ENCODE measurements at regions not wholly inside any gene's neighbourhood (a gene's known extent, or its start where the extent isn't known, plus 50 kb on each side); places are given as distances from the start of the nearest gene placed in this dataset.

DNA sequence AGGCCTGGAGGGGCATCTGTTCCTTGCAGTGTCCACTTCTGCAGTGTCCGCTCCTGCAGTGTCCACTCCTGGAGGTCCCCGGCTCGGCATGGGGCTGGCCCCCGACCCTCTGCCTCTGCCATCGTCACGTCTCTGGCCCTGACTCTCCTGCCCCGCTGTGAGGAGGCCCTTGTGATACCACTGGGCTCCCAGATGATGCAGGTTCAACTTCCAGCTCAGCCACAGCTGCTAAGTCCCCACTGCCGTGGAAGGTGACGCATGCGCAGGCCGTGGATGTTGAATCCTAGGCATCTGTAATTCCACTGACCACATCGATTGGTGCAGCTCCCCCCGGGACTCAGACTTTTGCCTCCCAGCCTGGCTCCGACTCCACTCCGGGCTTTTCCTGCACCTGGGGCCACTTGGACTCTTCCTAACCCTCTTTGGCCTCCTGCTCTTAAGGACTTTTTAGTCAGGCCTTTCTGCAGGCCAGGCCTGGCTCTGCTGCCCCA is 95.1 kb downstream of the GLRX3 start:
- no peak for TF ChIP-seq POLR2AphosphoS5 (IDR thresholded peaks at IDR 0.05)
- TF ChIP-seq, protein P1, sequence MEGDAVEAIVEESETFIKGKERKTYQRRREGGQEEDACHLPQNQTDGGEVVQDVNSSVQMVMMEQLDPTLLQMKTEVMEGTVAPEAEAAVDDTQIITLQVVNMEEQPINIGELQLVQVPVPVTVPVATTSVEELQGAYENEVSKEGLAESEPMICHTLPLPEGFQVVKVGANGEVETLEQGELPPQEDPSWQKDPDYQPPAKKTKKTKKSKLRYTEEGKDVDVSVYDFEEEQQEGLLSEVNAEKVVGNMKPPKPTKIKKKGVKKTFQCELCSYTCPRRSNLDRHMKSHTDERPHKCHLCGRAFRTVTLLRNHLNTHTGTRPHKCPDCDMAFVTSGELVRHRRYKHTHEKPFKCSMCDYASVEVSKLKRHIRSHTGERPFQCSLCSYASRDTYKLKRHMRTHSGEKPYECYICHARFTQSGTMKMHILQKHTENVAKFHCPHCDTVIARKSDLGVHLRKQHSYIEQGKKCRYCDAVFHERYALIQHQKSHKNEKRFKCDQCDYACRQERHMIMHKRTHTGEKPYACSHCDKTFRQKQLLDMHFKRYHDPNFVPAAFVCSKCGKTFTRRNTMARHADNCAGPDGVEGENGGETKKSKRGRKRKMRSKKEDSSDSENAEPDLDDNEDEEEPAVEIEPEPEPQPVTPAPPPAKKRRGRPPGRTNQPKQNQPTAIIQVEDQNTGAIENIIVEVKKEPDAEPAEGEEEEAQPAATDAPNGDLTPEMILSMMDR (IDR thresholded peaks at IDR 0.05) = no peak
- no peak for TF ChIP-seq POLR2A (IDR thresholded peaks at IDR 0.05)
